ENCODE measurements at regions not wholly inside any gene's neighbourhood (a gene's known extent, or its start where the extent isn't known, plus 50 kb on each side); places are given as distances from the start of the nearest gene placed in this dataset.
"Not testable (repeated sequence)": the region's sequence is repeated elsewhere in the genome, so short reads cannot be mapped to it uniquely, and the experiment has no call there.

DNA sequence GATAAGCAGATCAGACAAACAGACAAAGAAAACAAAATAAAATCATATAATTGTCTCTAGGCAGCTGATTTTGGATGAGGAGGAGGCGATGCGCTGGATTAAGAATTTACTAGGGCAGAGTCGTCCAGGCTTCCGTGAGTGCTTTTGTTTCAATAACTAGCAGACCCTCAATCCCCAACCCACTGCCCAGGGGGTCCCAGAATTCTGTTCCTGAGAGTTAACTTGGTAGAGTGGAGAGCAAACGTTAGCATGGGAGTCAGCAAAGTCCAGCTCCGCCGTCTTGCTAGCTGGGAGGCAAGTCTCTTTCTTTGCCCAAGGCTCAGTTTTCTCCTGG, 95.5 kb upstream of the TBX5 start:
- Histone ChIP-seq H3K4me1 (ENCODE audit: control insufficient read depth, insufficient read depth, low read length) (peaks cover 2% of the 10 kb centered on the region), H3K9me3 (ENCODE audit: control insufficient read depth, insufficient read depth, low read length) (no peaks in the 10 kb centered on the region), H3K27me3 (ENCODE audit: control insufficient read depth, insufficient read depth, low read length) (peaks cover 89% of the 10 kb centered on the region), H3K9ac (ENCODE audit: low read depth, low read length) (no peak overlapping the region), H3K4me3 (ENCODE audit: low read depth, low read length) (peak overlapping the region; percentile 10), H3K36me3 (ENCODE audit: control insufficient read depth, insufficient read depth, low read length) (no peaks in the 10 kb centered on the region)

GRCh38 chr12:114500775-114501473, 95.0 kb upstream of the TBX5 start:
- peaks cover 89% of the 10 kb centered on the region for H3K27me3 ChIP-seq (ENCODE audit: control insufficient read depth, insufficient read depth, low read length)
- H3K4me3 ChIP-seq (ENCODE audit: low read depth, low read length): peak overlapping the region; percentile 22
- no peaks in the 10 kb centered on the region for H3K9me3 ChIP-seq (ENCODE audit: control insufficient read depth, insufficient read depth, low read length)
- H3K4me1 ChIP-seq (ENCODE audit: control insufficient read depth, insufficient read depth, low read length): peaks cover 2% of the 10 kb centered on the region
- no peaks in the 10 kb centered on the region for H3K36me3 ChIP-seq (ENCODE audit: control insufficient read depth, insufficient read depth, low read length)
- no peak overlapping the region for H3K9ac ChIP-seq (ENCODE audit: low read depth, low read length)

GRCh38 chr12:114500131-114500530, 94.2 kb upstream of the TBX5 start:
- Histone ChIP-seq H3K4me1 (ENCODE audit: control insufficient read depth, insufficient read depth, low read length) (peaks cover 2% of the 10 kb centered on the region), H3K9me3 (ENCODE audit: control insufficient read depth, insufficient read depth, low read length) (no peaks in the 10 kb centered on the region), H3K9ac (ENCODE audit: low read depth, low read length) (no peak overlapping the region), H3K36me3 (ENCODE audit: control insufficient read depth, insufficient read depth, low read length) (no peaks in the 10 kb centered on the region), H3K27me3 (ENCODE audit: control insufficient read depth, insufficient read depth, low read length) (peaks cover 83% of the 10 kb centered on the region), H3K4me3 (ENCODE audit: low read depth, low read length) (no peak overlapping the region)

DNA sequence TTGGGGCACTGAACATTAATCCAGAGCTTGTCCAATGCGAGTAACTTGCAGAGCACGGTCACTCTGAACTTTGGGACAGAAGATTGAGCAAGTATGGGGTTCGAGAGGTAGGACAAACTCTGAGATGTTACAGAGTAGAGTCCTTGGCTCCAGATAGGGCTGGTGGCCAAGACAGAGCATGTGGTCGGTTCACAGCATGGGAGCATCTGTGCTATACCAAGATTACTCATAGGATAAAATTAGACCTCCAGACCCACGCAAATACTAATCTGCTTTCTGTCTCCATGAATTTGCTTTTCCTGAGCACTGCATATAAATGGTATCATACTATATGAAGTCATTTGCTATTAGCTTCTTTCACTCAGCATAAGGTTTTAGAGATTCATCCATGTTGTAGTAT, 93.4 kb upstream of the TBX5 start:
- H3K27me3 ChIP-seq (ENCODE audit: control insufficient read depth, insufficient read depth, low read length): peaks cover 79% of the 10 kb centered on the region
- H3K4me3 ChIP-seq (ENCODE audit: low read depth, low read length): no peak overlapping the region
- no peaks in the 10 kb centered on the region for H3K9me3 ChIP-seq (ENCODE audit: control insufficient read depth, insufficient read depth, low read length)
- peaks cover 2% of the 10 kb centered on the region for H3K4me1 ChIP-seq (ENCODE audit: control insufficient read depth, insufficient read depth, low read length)
- no peak overlapping the region for H3K9ac ChIP-seq (ENCODE audit: low read depth, low read length)
- H3K36me3 ChIP-seq (ENCODE audit: control insufficient read depth, insufficient read depth, low read length): no peaks in the 10 kb centered on the region

DNA sequence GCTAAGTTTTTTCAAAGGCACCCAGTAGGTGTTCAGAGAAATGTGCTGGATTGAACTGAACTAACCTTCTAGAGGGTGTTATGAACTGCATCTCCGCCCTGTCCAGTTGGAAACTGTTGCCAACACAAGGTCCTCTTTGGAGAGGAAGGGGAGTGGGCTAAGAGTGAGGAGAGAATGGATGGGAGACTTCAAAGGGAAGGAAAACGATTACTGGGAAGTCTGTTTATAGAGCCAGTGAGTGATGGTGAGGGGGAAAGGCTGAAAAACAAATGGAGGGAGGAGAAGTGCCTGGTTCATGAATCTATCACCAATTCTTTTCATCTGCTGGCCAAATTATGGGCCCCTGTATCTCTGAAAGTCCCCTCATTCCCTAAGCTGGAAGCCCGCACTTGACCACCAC, 86.0 kb upstream of the TBX5 start:
- H3K9me3 ChIP-seq (ENCODE audit: control insufficient read depth, insufficient read depth, low read length): no peaks in the 10 kb centered on the region
- no peaks in the 10 kb centered on the region for H3K36me3 ChIP-seq (ENCODE audit: control insufficient read depth, insufficient read depth, low read length)
- peaks cover 49% of the 10 kb centered on the region for H3K27me3 ChIP-seq (ENCODE audit: control insufficient read depth, insufficient read depth, low read length)
- H3K4me3 ChIP-seq (ENCODE audit: low read depth, low read length): no peak overlapping the region
- H3K9ac ChIP-seq (ENCODE audit: low read depth, low read length): no peak overlapping the region
- H3K4me1 ChIP-seq (ENCODE audit: control insufficient read depth, insufficient read depth, low read length): no peaks in the 10 kb centered on the region

GRCh38 chr12:114484822-114485459, 79.0 kb upstream of the TBX5 start:
- H3K4me1 ChIP-seq (ENCODE audit: control insufficient read depth, insufficient read depth, low read length); H3K4me3 ChIP-seq (ENCODE audit: low read depth, low read length); H3K9ac ChIP-seq (ENCODE audit: low read depth, low read length); H3K9me3 ChIP-seq (ENCODE audit: control insufficient read depth, insufficient read depth, low read length); H3K36me3 ChIP-seq (ENCODE audit: control insufficient read depth, insufficient read depth, low read length): not testable (repeated sequence)
- peaks cover 56% of the 10 kb centered on the region for H3K27me3 ChIP-seq (ENCODE audit: control insufficient read depth, insufficient read depth, low read length)

DNA sequence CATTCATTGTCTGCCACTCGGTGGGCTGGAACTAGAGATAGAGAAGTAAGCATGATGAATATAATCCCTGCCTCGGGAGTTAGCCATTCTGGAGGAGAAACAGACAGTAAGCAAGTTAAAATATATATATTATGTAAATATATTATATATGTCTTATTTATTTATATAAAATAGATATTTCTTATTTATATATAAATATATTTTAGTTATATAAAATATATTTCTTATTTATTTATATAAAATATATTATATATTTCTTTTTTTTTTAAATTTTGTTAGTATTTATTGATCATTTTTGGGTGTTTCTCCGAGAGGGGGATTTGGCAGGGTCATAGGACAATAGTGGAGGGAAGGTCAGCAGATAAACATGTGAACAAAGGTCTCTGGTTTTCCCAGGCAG, 78.1 kb upstream of the TBX5 start:
- H3K4me1 ChIP-seq (ENCODE audit: control insufficient read depth, insufficient read depth, low read length): no peaks in the 10 kb centered on the region
- peaks cover 64% of the 10 kb centered on the region for H3K27me3 ChIP-seq (ENCODE audit: control insufficient read depth, insufficient read depth, low read length)
- no peaks in the 10 kb centered on the region for H3K9me3 ChIP-seq (ENCODE audit: control insufficient read depth, insufficient read depth, low read length)
- H3K4me3 ChIP-seq (ENCODE audit: low read depth, low read length): no peak overlapping the region
- H3K36me3 ChIP-seq (ENCODE audit: control insufficient read depth, insufficient read depth, low read length): no peaks in the 10 kb centered on the region
- no peak overlapping the region for H3K9ac ChIP-seq (ENCODE audit: low read depth, low read length)

- H3K9ac ChIP-seq (ENCODE audit: low read depth, low read length): no peak overlapping the region
- peak overlapping the region; percentile 47 for H3K4me3 ChIP-seq (ENCODE audit: low read depth, low read length)
- H3K9me3 ChIP-seq (ENCODE audit: control insufficient read depth, insufficient read depth, low read length): no peaks in the 10 kb centered on the region
Observed at GRCh38 chr12:114481200-114481535, 75.2 kb upstream of the TBX5 start.

GRCh38 chr12:114480337-114481199, 74.6 kb upstream of the TBX5 start:
- Histone ChIP-seq H3K4me3 (ENCODE audit: low read depth, low read length) (peak overlapping the region; percentile 47), H3K9me3 (ENCODE audit: control insufficient read depth, insufficient read depth, low read length) (no peaks in the 10 kb centered on the region), H3K9ac (ENCODE audit: low read depth, low read length) (no peak overlapping the region), H3K4me1 (ENCODE audit: control insufficient read depth, insufficient read depth, low read length) (no peaks in the 10 kb centered on the region), H3K27me3 (ENCODE audit: control insufficient read depth, insufficient read depth, low read length) (peaks cover 83% of the 10 kb centered on the region), H3K36me3 (ENCODE audit: control insufficient read depth, insufficient read depth, low read length) (no peaks in the 10 kb centered on the region)

More at GRCh38 chr12:114481200-114481535, 75.2 kb upstream of the TBX5 start:
- no peaks in the 10 kb centered on the region for H3K4me1 ChIP-seq (ENCODE audit: control insufficient read depth, insufficient read depth, low read length)
- H3K36me3 ChIP-seq (ENCODE audit: control insufficient read depth, insufficient read depth, low read length): no peaks in the 10 kb centered on the region
- H3K27me3 ChIP-seq (ENCODE audit: control insufficient read depth, insufficient read depth, low read length): peaks cover 77% of the 10 kb centered on the region

DNA sequence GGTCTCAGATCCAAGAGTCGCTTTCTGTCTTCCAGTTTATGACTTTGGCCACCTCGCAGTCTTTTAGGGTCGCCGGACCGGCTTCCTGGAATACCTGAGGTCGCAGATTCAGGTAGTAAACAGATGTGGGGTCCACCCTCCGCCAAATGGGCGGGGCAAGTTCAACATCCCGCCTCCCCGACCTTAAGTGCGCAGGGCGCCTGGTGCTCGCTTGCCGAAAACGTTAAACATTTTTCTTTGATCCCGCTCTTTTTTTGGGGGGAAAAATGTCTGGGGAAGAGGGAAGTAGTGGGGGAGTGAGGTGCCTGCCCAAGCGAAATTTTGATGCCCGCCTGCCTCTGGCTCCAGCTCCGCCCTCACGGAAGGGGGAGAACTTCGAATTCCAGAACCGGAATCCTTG, 73.9 kb upstream of the TBX5 start:
- Histone ChIP-seq H3K4me1 (ENCODE audit: control insufficient read depth, insufficient read depth, low read length) (no peaks in the 10 kb centered on the region), H3K9ac (ENCODE audit: low read depth, low read length) (no peak overlapping the region), H3K9me3 (ENCODE audit: control insufficient read depth, insufficient read depth, low read length) (no peaks in the 10 kb centered on the region), H3K4me3 (ENCODE audit: low read depth, low read length) (peak overlapping the region; percentile 47), H3K27me3 (ENCODE audit: control insufficient read depth, insufficient read depth, low read length) (peaks cover 87% of the 10 kb centered on the region), H3K36me3 (ENCODE audit: control insufficient read depth, insufficient read depth, low read length) (no peaks in the 10 kb centered on the region)

GRCh38 chr12:114478865-114479264, 72.9 kb upstream of the TBX5 start:
- H3K9ac ChIP-seq (ENCODE audit: low read depth, low read length): no peak overlapping the region
- H3K27me3 ChIP-seq (ENCODE audit: control insufficient read depth, insufficient read depth, low read length): peaks cover 88% of the 10 kb centered on the region
- no peak overlapping the region for H3K4me3 ChIP-seq (ENCODE audit: low read depth, low read length)
- H3K9me3 ChIP-seq (ENCODE audit: control insufficient read depth, insufficient read depth, low read length): no peaks in the 10 kb centered on the region
- H3K4me1 ChIP-seq (ENCODE audit: control insufficient read depth, insufficient read depth, low read length): no peaks in the 10 kb centered on the region
- no peaks in the 10 kb centered on the region for H3K36me3 ChIP-seq (ENCODE audit: control insufficient read depth, insufficient read depth, low read length)

DNA sequence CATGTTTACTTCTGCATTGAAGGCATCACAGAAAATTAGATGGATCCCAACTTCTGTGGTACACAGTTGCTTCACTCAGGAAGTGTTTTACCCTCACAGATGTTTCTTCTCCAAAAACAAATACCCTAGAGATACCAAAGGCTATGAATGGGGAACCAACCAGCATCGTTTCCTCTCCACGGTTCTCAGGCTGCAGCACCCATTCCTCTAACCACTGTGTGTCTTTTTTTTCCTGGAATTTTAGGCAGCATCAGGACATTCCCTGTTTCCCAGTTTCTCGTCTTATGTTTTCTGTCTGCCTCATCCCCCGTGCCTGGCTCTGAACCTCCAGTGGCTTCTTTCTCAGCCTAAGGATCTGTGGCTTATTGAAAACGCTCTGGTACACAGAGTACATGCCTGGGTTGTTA, 72.0 kb upstream of the TBX5 start:
- Histone ChIP-seq H3K9me3 (ENCODE audit: control insufficient read depth, insufficient read depth, low read length) (no peaks in the 10 kb centered on the region), H3K36me3 (ENCODE audit: control insufficient read depth, insufficient read depth, low read length) (no peaks in the 10 kb centered on the region), H3K27me3 (ENCODE audit: control insufficient read depth, insufficient read depth, low read length) (peaks cover 83% of the 10 kb centered on the region), H3K4me3 (ENCODE audit: low read depth, low read length) (no peak overlapping the region), H3K4me1 (ENCODE audit: control insufficient read depth, insufficient read depth, low read length) (no peaks in the 10 kb centered on the region), H3K9ac (ENCODE audit: low read depth, low read length) (no peak overlapping the region)
